ENCODE measurements at regions not wholly inside any gene's neighbourhood (a gene's known extent, or its start where the extent isn't known, plus 50 kb on each side); places are given as distances from the start of the nearest gene placed in this dataset.

- no peak for TF ChIP-seq CHD7 (IDR thresholded peaks at IDR 0.05; ENCODE audit: insufficient replicate concordance, low read length)
- TF ChIP-seq POU5F1 (IDR thresholded peaks at IDR 0.05; ENCODE audit: low read depth, low read length) = no peak
- no peak for TF ChIP-seq EGR1 (IDR thresholded peaks at IDR 0.05; ENCODE audit: borderline replicate concordance, low read depth, low read length)
- TF ChIP-seq CEBPB (IDR thresholded peaks at IDR 0.05; ENCODE audit: low read depth, low read length) = no peak
- no peak for TF ChIP-seq ZNF274 (IDR thresholded peaks at IDR 0.05; ENCODE audit: borderline replicate concordance, extremely low read depth, low read length)
- TF ChIP-seq NRF1 (IDR thresholded peaks at IDR 0.05; ENCODE audit: low read depth, low read length) = no peak
- no peak for TF ChIP-seq JUND (IDR thresholded peaks at IDR 0.05; ENCODE audit: low read length)
- TF ChIP-seq E2F6 (IDR thresholded peaks at IDR 0.05) = no peak
- no peak for TF ChIP-seq RAD21 (IDR thresholded peaks at IDR 0.05 in 1 of 2, conservative IDR thresholded peaks at IDR 0.05 in 1 of 2; ENCODE audit: low read depth in 2 of 2, low read length in 2 of 2)
Measured at GRCh38 chr15:20352241-20353200, 189.1 kb downstream of the GOLGA6L6 start (continued).
